Stimulated activated CD4-positive, alpha-beta T cell treated with anti-CD3 and anti-CD28 coated beads, Interleukin-1b, Interleukin-23, amount 100 ng/mL, for 4 hours (primary cell): ENCODE measurements at regions not wholly inside any gene's neighbourhood (a gene's known extent, or its start where the extent isn't known, plus 50 kb on each side); places are given as distances from the start of the nearest gene placed in this dataset.

Source experiments
- DNase-seq, 2 donors: peaks; one replicate each; pipeline ENCODE4 v3.0.0-alpha.2; 2020; ENCODE audit warnings: low read depth in 2 of 2

GRCh38 chr14:104274806-104275205 lies 136.4 kb downstream of the KIF26A start:
- DNase-seq, result no peak

- no peak for DNase-seq
Measured at GRCh38 chr14:104277416-104278213, 139.2 kb downstream of the KIF26A start.

- DNase-seq, result no peak
Measured at GRCh38 chr14:104278214-104278534, 139.8 kb downstream of the KIF26A start.

- DNase-seq, result no peak
Measured at GRCh38 chr14:104280085-104280901, 141.9 kb downstream of the KIF26A start.

GRCh38 chr14:104280902-104281767 lies 142.7 kb downstream of the KIF26A start:
- DNase-seq, result no peak

GRCh38 chr14:104281768-104282301 lies 143.4 kb downstream of the KIF26A start:
- no peak for DNase-seq

GRCh38 chr14:104282332-104283196 lies 144.2 kb downstream of the KIF26A start:
- no peak for DNase-seq

GRCh38 chr14:104283197-104284106 lies 145.1 kb downstream of the KIF26A start:
- DNase-seq, result no peak

GRCh38 chr14:104284107-104284592 lies 145.8 kb downstream of the KIF26A start:
- no peak for DNase-seq

- DNase-seq, result no peak
Measured at GRCh38 chr14:104284636-104285507, 146.5 kb downstream of the KIF26A start.

GRCh38 chr14:104285508-104285840 lies 147.1 kb downstream of the KIF26A start:
- DNase-seq, result no peak

GRCh38 chr14:104286086-104286485 lies 147.7 kb downstream of the KIF26A start:
- DNase-seq, result no peak

GRCh38 chr14:104286496-104286895 lies 148.1 kb downstream of the KIF26A start:
- no peak for DNase-seq

- DNase-seq, result no peak
Measured at GRCh38 chr14:104287301-104288009, 149.1 kb downstream of the KIF26A start.

GRCh38 chr14:104288272-104288671 lies 149.9 kb downstream of the KIF26A start:
- no peak for DNase-seq

- DNase-seq, result no peak
Measured at GRCh38 chr14:104289507-104289906, 151.1 kb downstream of the KIF26A start.

- DNase-seq, result no peak
Measured at GRCh38 chr14:104290058-104290667, 151.8 kb downstream of the KIF26A start.

- DNase-seq, result no peak
Measured at GRCh38 chr14:104290756-104291122, 152.4 kb downstream of the KIF26A start.
